Adrenal gland (tissue), 9 donors: ENCODE measurements at regions not wholly inside any gene's neighbourhood (a gene's known extent, or its start where the extent isn't known, plus 50 kb on each side); places are given as distances from the start of the nearest gene placed in this dataset.

Source experiments
- DNase-seq, 7 donors: peaks; one replicate each; pipeline ENCODE4 v3.0.0-alpha.2; 2019 to 2020
- H3K27ac ChIP-seq, 5 donors: fragments of 200-600 bp; sonication (generic) in 4 of 5; 1 replicate in 3 of 5; 2 replicates in 2 of 5; pipeline versions ENCODE4 v1.5.1 to v1.8.0; 2016 to 2020; ENCODE audit warnings: mild to moderate bottlenecking in 1 of 5
- H3K27me3 ChIP-seq: fragments of 200-600 bp; 2 replicates; pipeline ENCODE4 v1.8.0; 2021
- H3K36me3 ChIP-seq, 2 donors: fragments of 200-600 bp; replicated peaks in 1 of 2; 1 replicate in 1 of 2; 2 replicates in 1 of 2; pipeline versions ENCODE4 v1.5.1 to v1.8.0; 2018 to 2022
- H3K4me1 ChIP-seq, 2 donors: fragments of 200-600 bp; replicated peaks in 1 of 2; 1 replicate in 1 of 2; 2 replicates in 1 of 2; pipeline versions ENCODE4 v1.5.1 to v1.8.0; 2018 to 2021
- H3K4me3 ChIP-seq, 4 donors: fragments of 200-600 bp; sonication (generic) in 3 of 4; one replicate each; pipeline ENCODE4 v1.5.1; 2016 to 2018
- H3K9me3 ChIP-seq, 3 donors: fragments of 200-600 bp; sonication (generic) in 1 of 3; replicated peaks in 1 of 3; 1 replicate in 2 of 3; 2 replicates in 1 of 3; pipeline versions ENCODE4 v1.5.1 to v1.8.0; 2016 to 2021
- POLR2A ChIP-seq, 2 donors: fragments of 450-650 bp; IDR thresholded peaks; one replicate each; pipeline ENCODE4 v1.6.1; 2017; ENCODE audit warnings: antibody characterized with exemption in 2 of 2, mild to moderate bottlenecking in 2 of 2, moderate library complexity in 1 of 2
- WGBS, 4 donors: extraction: QIAGEN DNeasy Blood & Tissue Kit in 2 of 4; methylation state at CpG; one replicate each; pipeline versions ENCODE4 v1.1.5 to v1.1.7; 2013 to 2017; 5-methylcytosine and 5-hydroxymethylcytosine counted together
- intact Hi-C, 2 donors: fragments of 100-400 bp; cut with DNase I; formaldehyde crosslinking; loops; one replicate each; pipeline versions ENCODE4 v1.14.1 to v1.15.0; 2022 to 2023
- TF ChIP-seq, protein P1 (sequence below), 6 experiments: fragments of 450-650 bp in 4 of 6; fragments of 200-600 bp in 2 of 6; sonication (generic) in 1 of 6; IDR thresholded peaks; 1 replicate in 5 of 6; 2 replicates in 1 of 6; pipeline versions ENCODE4 v1.5.1 to v1.8.0; 2016 to 2021; ENCODE audit warnings: antibody characterized with exemption in 6 of 6, mild to moderate bottlenecking in 2 of 6, moderate library complexity in 1 of 6
- donor health status: healthy with polysubstance abuse.
- donor health status: Bipolar disorder and iron deficiency.
- donor health status: DM: yes; HTN: yes; CAD: no.
- donor health status: DM: no; HTN: no; CAD: no.
- donor health status: DM: no; HTN: no; CAD: no.

DNA sequence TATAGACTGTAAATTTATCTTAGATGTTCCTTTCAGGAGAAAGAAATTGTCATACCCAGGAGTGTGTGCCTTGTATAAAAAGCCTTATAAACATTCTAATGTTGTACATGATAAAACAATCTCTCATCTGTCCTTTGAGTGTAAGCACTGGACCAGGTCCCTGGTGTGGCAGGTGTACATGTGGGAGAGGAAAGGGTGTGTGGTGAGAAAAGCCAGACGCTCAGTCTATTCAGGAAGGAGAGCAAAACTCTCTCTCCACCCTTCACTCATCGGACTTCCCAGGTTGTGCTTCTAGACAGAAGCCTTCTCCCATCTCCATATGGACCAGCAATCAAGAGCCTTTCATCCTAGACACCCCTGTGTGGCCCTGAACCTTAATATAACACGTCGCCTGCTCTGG, 154.2 kb downstream of the ESM1 start:
- Histone ChIP-seq H3K27ac (no peak overlapping the region), H3K4me1 (no peaks in the 10 kb centered on the region), H3K36me3 (no peaks in the 10 kb centered on the region), H3K9me3 (no peaks in the 10 kb centered on the region), H3K27me3 (no peaks in the 10 kb centered on the region), H3K4me3 (no peak overlapping the region)
- WGBS, 4 donors: 79 to 89% (median 86%) methylated on average over 4 of the region's 4 CpGs
- intact Hi-C loops: no loop called here
- DNase-seq: no peak
- TF ChIP-seq POLR2A (IDR thresholded peaks at IDR 0.05): no peak
- TF ChIP-seq, protein P1, sequence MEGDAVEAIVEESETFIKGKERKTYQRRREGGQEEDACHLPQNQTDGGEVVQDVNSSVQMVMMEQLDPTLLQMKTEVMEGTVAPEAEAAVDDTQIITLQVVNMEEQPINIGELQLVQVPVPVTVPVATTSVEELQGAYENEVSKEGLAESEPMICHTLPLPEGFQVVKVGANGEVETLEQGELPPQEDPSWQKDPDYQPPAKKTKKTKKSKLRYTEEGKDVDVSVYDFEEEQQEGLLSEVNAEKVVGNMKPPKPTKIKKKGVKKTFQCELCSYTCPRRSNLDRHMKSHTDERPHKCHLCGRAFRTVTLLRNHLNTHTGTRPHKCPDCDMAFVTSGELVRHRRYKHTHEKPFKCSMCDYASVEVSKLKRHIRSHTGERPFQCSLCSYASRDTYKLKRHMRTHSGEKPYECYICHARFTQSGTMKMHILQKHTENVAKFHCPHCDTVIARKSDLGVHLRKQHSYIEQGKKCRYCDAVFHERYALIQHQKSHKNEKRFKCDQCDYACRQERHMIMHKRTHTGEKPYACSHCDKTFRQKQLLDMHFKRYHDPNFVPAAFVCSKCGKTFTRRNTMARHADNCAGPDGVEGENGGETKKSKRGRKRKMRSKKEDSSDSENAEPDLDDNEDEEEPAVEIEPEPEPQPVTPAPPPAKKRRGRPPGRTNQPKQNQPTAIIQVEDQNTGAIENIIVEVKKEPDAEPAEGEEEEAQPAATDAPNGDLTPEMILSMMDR (IDR thresholded peaks at IDR 0.05): no peak

DNA sequence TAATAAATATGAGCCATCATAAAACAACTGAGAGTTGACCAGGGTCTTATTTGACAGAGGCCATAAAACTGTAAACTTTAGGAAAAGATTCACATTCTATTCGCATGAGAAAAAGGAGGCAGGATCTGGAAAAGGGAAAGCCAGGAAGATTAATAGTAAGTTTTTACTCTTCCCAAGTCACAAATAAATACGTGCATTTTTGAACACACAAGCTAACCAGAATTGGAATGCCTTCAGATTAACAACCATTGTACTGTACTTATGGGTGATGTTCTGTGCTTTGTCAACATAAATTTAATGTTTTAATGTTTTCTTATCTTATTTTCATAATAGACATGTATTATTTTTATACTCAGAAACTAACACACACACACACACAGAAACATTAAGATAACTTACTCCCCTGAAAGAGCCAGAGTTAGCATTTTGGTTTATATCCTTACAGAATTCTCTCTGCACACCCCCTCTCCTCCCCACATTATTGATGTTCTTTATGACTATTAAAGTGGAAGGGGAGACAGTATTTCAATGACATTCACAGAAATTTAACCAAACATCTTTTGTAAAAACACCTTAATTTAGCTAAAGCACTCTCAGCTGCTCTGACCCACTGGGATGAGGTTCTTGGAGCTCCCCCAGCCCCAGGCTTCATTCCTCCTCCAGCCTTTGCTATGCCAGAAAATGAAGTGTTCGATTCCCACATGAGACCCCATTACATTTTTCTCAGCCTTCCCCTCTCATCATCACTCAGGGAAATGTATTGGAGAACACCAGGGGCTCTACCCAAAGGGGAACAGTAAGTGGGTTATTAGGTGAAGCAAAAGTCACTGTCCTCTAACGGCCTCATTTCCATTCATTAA, 155.5 kb downstream of the ESM1 start:
- WGBS, 4 donors: 63 to 74% (median 67%) methylated on average over 4 of the region's 4 CpGs
- Histone ChIP-seq H3K4me1 (no peaks in the 10 kb centered on the region), H3K27me3 (no peaks in the 10 kb centered on the region), H3K9me3 (no peaks in the 10 kb centered on the region), H3K27ac (no peak overlapping the region), H3K36me3 (no peaks in the 10 kb centered on the region), H3K4me3 (no peak overlapping the region)
- intact Hi-C loops: no loop called here
- TF ChIP-seq POLR2A (IDR thresholded peaks at IDR 0.05): no peak
- TF ChIP-seq, protein P1 (IDR thresholded peaks at IDR 0.05): no peak
- no peak for DNase-seq

DNA sequence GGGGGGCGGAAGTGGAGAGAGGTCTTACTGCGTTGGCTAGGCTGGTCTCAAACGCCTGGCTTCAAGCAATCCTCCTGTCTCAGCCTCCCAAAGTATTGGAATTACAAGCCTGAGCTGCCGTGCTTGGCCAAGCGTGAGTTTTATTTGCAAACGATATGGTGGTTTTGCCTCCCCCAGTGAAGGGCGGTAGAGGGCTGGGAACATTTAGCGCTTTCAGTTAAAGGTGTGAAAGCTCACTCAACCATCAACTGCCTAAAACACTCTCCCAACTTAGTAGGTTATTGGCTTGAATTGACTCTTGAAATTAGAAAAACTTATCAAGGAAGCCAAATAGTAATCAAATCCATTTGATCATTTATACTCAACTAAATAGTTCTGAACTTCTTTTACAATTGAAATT, 156.3 kb downstream of the ESM1 start:
- Histone ChIP-seq H3K9me3 (no peaks in the 10 kb centered on the region), H3K4me1 (no peaks in the 10 kb centered on the region), H3K4me3 (no peak overlapping the region), H3K36me3 (no peaks in the 10 kb centered on the region), H3K27ac (no peak overlapping the region), H3K27me3 (no peaks in the 10 kb centered on the region)
- TF ChIP-seq, protein P1 (IDR thresholded peaks at IDR 0.05): no peak
- no peak for TF ChIP-seq POLR2A (IDR thresholded peaks at IDR 0.05)
- DNase-seq: no peak
- intact Hi-C loops: no loop called here
- 77 to 97% (median 87%) methylated on average over 7 to 8 of the region's 8 CpGs for WGBS, 4 donors

DNA sequence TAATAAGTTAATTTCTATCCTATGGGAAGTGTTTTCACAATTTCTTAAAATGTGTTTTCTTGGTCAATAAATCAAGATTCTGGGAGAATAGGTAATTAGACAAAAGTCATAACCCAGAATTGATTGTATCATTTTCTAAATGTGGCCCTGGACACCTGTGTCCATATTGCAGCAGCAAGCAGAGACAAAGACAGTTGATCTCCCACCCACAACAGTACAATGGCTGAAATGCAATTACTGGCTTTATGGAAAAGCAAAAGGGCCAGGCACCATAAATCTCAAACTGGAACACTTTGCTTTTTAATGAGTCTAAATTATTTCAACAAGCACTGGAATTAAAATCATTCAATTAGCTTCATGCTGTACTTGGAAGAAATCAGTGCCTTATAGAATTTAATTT, 157.2 kb downstream of the ESM1 start:
- no peaks in the 10 kb centered on the region for H3K9me3 ChIP-seq
- intact Hi-C loops: no loop called here
- H3K27me3 ChIP-seq: no peaks in the 10 kb centered on the region
- DNase-seq: no peak
- no peak overlapping the region for H3K27ac ChIP-seq
- no peaks in the 10 kb centered on the region for H3K36me3 ChIP-seq
- TF ChIP-seq, protein P1 (IDR thresholded peaks at IDR 0.05): no peak
- TF ChIP-seq POLR2A (IDR thresholded peaks at IDR 0.05): no peak
- no peaks in the 10 kb centered on the region for H3K4me1 ChIP-seq
- no peak overlapping the region for H3K4me3 ChIP-seq
